Right lobe of liver (tissue), 6 donors: ENCODE measurements at regions not wholly inside any gene's neighbourhood (a gene's known extent, or its start where the extent isn't known, plus 50 kb on each side); places are given as distances from the start of the nearest gene placed in this dataset.

ENCODE experiments used
- ATAC-seq, 4 donors: fragments of 200-7000 bp; cut with Tn5 transposase; one replicate each; pipeline ENCODE4 v1.9.1; 2020; ENCODE audit warnings: mild to moderate bottlenecking in 4 of 4, moderate library complexity in 4 of 4
- DNase-seq, 3 donors: peaks; one replicate each; pipeline ENCODE4 v3.0.0-alpha.2; 2020
- H3K27ac ChIP-seq, 3 donors: fragments of 200-600 bp; one replicate each; pipeline ENCODE4 v1.8.0; 2022
- H3K27me3 ChIP-seq, 2 donors: fragments of 200-600 bp; one replicate each; pipeline ENCODE4 v1.8.0; 2022
- H3K36me3 ChIP-seq, 4 donors: fragments of 200-600 bp; sonication (generic) in 1 of 4; one replicate each; pipeline versions ENCODE4 v1.5.1 to v1.8.0; 2017 to 2022; ENCODE audit warnings: control low read depth in 1 of 4
- H3K4me1 ChIP-seq, 4 donors: fragments of 200-600 bp; sonication (generic) in 1 of 4; one replicate each; pipeline versions ENCODE4 v1.5.1 to v1.8.0; 2017 to 2022; ENCODE audit warnings: control low read depth in 1 of 4
- H3K4me3 ChIP-seq, 3 donors: fragments of 200-600 bp; one replicate each; pipeline ENCODE4 v1.8.0; 2022
- H3K9me3 ChIP-seq, 4 donors: fragments of 200-600 bp; sonication (generic) in 1 of 4; one replicate each; pipeline versions ENCODE4 v1.5.1 to v1.8.0; 2017 to 2022; ENCODE audit warnings: control low read depth in 1 of 4
- POLR2A ChIP-seq: fragments of 450-650 bp; IDR thresholded peaks from one replicate; pipeline ENCODE4 v1.6.1; 2017; ENCODE audit warnings: antibody characterized with exemption, mild to moderate bottlenecking
- WGBS: methylation state at CpG from one replicate; pipeline ENCODE4 v1.1.6; 2018; ENCODE audit warnings: low coverage, low lambda C conversion rate; ENCODE audit not compliant: insufficient coverage; ENCODE audit errors: missing lambda C conversion rate; 5-methylcytosine and 5-hydroxymethylcytosine counted together
- intact Hi-C, 2 donors: fragments of 100-400 bp; cut with DNase I; formaldehyde crosslinking; loops; one replicate each; pipeline versions ENCODE4 v1.11.2 to v1.14.1; 2022
- TF ChIP-seq, protein P1 (sequence below), 4 donors: fragments of 200-600 bp in 3 of 4; fragments of 450-650 bp in 1 of 4; IDR thresholded peaks; one replicate each; pipeline versions ENCODE4 v1.5.1 to v1.8.0; 2016 to 2022; ENCODE audit warnings: antibody characterized with exemption in 4 of 4, mild to moderate bottlenecking in 2 of 4
- donor health status: DM: no; HTN: yes; CAD: no.
- donor health status: DM: no; HTN: no; CAD: no.
- donor health status: DM: no; HTN: no; CAD: no.
- donor health status: DM: no; HTN: yes; CAD: no.
- donor health status: DM: no; HTN: yes; CAD: no.

GRCh38 chr16:49216593-49216992 is 65.0 kb downstream of the CBLN1 start:
- Histone ChIP-seq H3K36me3 (no peaks in the 10 kb centered on the region), H3K9me3 (no peaks in the 10 kb centered on the region), H3K27ac (no peak overlapping the region), H3K4me1 (no peaks in the 10 kb centered on the region), H3K27me3 (no peaks in the 10 kb centered on the region), H3K4me3 (no peak overlapping the region)
- intact Hi-C loops = no loop called here
- DNase-seq (no peak), ATAC-seq (no peak)
- WGBS = 23% methylated on average over 3 of the region's 3 CpGs
- TF ChIP-seq, protein P1, sequence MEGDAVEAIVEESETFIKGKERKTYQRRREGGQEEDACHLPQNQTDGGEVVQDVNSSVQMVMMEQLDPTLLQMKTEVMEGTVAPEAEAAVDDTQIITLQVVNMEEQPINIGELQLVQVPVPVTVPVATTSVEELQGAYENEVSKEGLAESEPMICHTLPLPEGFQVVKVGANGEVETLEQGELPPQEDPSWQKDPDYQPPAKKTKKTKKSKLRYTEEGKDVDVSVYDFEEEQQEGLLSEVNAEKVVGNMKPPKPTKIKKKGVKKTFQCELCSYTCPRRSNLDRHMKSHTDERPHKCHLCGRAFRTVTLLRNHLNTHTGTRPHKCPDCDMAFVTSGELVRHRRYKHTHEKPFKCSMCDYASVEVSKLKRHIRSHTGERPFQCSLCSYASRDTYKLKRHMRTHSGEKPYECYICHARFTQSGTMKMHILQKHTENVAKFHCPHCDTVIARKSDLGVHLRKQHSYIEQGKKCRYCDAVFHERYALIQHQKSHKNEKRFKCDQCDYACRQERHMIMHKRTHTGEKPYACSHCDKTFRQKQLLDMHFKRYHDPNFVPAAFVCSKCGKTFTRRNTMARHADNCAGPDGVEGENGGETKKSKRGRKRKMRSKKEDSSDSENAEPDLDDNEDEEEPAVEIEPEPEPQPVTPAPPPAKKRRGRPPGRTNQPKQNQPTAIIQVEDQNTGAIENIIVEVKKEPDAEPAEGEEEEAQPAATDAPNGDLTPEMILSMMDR (IDR thresholded peaks at IDR 0.05) = no peak
- TF ChIP-seq POLR2A = no peak

GRCh38 chr16:49213594-49213993 is 68.0 kb downstream of the CBLN1 start:
- no peaks in the 10 kb centered on the region for H3K36me3 ChIP-seq
- TF ChIP-seq, protein P1 (IDR thresholded peaks at IDR 0.05) = no peak
- TF ChIP-seq POLR2A = no peak
- WGBS = 39% methylated on average over 5 of the region's 5 CpGs
- no peaks in the 10 kb centered on the region for H3K27me3 ChIP-seq
- no peak overlapping the region for H3K4me3 ChIP-seq
- H3K27ac ChIP-seq = no peak overlapping the region
- DNase-seq (no peak), ATAC-seq (no peak)
- no peaks in the 10 kb centered on the region for H3K4me1 ChIP-seq
- no peaks in the 10 kb centered on the region for H3K9me3 ChIP-seq
- intact Hi-C loops = no loop called here

DNA sequence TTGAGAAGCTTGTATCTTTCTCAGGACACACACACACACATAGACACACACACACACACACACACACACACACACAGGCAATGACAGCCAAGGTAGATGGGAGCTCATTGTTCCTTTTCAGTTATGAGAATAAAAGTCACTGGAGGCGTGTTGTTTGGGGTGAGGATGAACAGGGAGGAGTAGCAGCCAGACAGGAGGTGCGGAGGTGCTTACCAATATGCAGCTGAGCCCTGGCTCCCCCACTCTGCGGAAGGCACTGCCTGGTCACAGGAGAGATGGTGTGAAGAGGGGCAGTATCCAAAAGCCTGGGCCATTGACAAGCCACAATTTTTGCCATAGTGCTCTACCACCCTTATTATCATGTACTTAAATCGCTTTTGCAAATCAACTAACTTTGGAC is 77.4 kb downstream of the CBLN1 start:
- Histone ChIP-seq H3K27ac (no peak overlapping the region), H3K4me3 (no peak overlapping the region), H3K4me1 (no peaks in the 10 kb centered on the region), H3K9me3 (no peaks in the 10 kb centered on the region), H3K27me3 (no peaks in the 10 kb centered on the region), H3K36me3 (no peaks in the 10 kb centered on the region)
- WGBS = 46% methylated on average over 4 of the region's 4 CpGs
- TF ChIP-seq, protein P1 (IDR thresholded peaks at IDR 0.05) = no peak
- no peak for TF ChIP-seq POLR2A
- ATAC-seq = no peak
- intact Hi-C loops = no loop called here
- DNase-seq = no peak

DNA sequence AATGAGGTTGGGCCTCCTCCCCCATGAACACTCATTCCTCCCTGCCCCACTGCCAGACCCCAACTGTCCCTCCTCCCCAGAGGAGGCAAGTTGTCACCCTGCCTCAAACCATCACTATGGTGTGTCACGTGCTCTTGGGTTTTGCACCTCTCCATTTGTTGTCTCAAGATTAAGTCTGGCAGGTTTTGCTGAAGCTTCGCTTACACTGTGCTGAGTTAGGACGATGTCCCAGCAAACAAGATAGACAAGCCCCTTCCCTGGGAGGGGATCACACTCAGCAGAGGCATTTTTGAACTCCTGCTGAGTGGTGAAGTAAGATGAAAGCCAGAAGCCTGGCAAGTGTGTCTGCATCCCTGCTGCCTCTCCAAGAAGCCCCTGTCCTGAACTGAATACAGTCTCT is 78.3 kb downstream of the CBLN1 start:
- WGBS = 24% methylated on average over 3 of the region's 3 CpGs
- Histone ChIP-seq H3K4me1 (no peaks in the 10 kb centered on the region), H3K27me3 (no peaks in the 10 kb centered on the region), H3K27ac (no peak overlapping the region), H3K36me3 (no peaks in the 10 kb centered on the region), H3K4me3 (no peak overlapping the region), H3K9me3 (no peaks in the 10 kb centered on the region)
- DNase-seq (no peak), ATAC-seq (no peak)
- TF ChIP-seq POLR2A = no peak
- TF ChIP-seq, protein P1 (IDR thresholded peaks at IDR 0.05) = no peak
- intact Hi-C loops = no loop called here

DNA sequence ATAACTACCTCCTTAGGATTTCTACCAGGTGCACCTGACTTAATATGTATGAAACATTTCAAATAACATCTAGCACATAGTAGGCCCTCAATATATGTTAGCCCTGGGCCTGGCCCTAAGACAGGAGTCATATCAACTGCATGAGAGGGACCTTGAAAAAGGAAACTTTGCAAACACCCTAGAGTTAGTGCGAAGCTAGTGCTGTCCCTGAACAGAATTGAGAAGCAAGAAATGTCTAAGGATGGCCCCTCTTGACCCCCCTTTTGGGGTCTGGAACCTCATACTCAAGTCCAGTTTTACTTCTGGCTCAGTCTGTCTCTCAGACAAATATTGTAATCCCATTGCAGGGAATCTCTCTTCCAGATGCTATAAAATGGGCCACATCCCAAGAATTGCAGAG is 80.5 kb downstream of the CBLN1 start:
- Histone ChIP-seq H3K9me3 (no peaks in the 10 kb centered on the region), H3K36me3 (no peaks in the 10 kb centered on the region), H3K4me3 (no peak overlapping the region), H3K27me3 (no peaks in the 10 kb centered on the region), H3K4me1 (no peaks in the 10 kb centered on the region), H3K27ac (no peak overlapping the region)
- DNase-seq = no peak
- WGBS = 100% methylated on average over 1 of the region's 1 CpG
- ATAC-seq = no peak
- TF ChIP-seq, protein P1 (IDR thresholded peaks at IDR 0.05) = no peak
- TF ChIP-seq POLR2A = no peak
- intact Hi-C loops = no loop called here
